Thyroid gland (tissue), 4 donors: ENCODE measurements at regions not wholly inside any gene's neighbourhood (a gene's known extent, or its start where the extent isn't known, plus 50 kb on each side); places are given as distances from the start of the nearest gene placed in this dataset.

ENCODE experiments used
- POLR2A ChIP-seq, 2 donors: fragments of 450-650 bp; IDR thresholded peaks; one replicate each; pipeline ENCODE4 v1.6.1; 2017; ENCODE audit warnings: antibody characterized with exemption in 2 of 2, mild to moderate bottlenecking in 2 of 2, moderate library complexity in 1 of 2
- TF ChIP-seq, protein P1 (sequence below), 6 experiments: fragments of 200-600 bp in 3 of 6; fragments of 450-650 bp in 3 of 6; sonication (generic) in 3 of 6; IDR thresholded peaks; one replicate each; pipeline ENCODE4 v1.5.1; 2016 to 2019; ENCODE audit warnings: antibody characterized with exemption in 6 of 6, mild to moderate bottlenecking in 2 of 6, inconsistent platforms in 1 of 6, moderate library complexity in 1 of 6

DNA sequence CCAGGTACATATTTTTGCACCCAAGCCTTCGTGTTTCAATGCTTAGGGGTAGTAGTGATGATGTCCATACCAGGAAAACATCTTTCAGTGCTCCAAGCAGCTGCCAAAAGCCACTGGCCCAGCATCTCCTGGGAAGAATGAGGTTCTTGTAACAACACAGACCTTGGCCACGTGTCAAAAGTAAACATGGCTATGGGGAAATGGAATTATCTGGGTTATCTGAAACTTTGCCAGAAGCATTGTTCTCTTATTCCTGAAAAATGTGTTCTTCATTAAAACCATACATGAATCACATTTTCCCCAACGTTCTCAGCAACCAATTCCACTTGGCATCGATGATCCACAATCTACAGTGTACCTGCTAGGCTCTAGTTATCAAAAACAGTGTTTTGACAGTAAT, 524.2 kb upstream of the EEF2KMT start:
- TF ChIP-seq, protein P1, sequence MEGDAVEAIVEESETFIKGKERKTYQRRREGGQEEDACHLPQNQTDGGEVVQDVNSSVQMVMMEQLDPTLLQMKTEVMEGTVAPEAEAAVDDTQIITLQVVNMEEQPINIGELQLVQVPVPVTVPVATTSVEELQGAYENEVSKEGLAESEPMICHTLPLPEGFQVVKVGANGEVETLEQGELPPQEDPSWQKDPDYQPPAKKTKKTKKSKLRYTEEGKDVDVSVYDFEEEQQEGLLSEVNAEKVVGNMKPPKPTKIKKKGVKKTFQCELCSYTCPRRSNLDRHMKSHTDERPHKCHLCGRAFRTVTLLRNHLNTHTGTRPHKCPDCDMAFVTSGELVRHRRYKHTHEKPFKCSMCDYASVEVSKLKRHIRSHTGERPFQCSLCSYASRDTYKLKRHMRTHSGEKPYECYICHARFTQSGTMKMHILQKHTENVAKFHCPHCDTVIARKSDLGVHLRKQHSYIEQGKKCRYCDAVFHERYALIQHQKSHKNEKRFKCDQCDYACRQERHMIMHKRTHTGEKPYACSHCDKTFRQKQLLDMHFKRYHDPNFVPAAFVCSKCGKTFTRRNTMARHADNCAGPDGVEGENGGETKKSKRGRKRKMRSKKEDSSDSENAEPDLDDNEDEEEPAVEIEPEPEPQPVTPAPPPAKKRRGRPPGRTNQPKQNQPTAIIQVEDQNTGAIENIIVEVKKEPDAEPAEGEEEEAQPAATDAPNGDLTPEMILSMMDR (IDR thresholded peaks at IDR 0.05), result no peak
- TF ChIP-seq POLR2A (IDR thresholded peaks at IDR 0.05), result no peak
